DMS153 treated with DMSO at 0.1 percent for 48 hours (cell line): ENCODE measurements at regions not wholly inside any gene's neighbourhood (a gene's known extent, or its start where the extent isn't known, plus 50 kb on each side); places are given as distances from the start of the nearest gene placed in this dataset.
"Not testable (repeated sequence)": the region's sequence is repeated elsewhere in the genome, so short reads cannot be mapped to it uniquely, and the experiment has no call there.

Experiments used
- DNase-seq: peaks from one replicate; lab custom pipeline; 2025; ENCODE audit not compliant: unreplicated experiment; lab: John Stamatoyannopoulos, UW

GRCh38 chr11:29629286-29629685 is 387.5 kb downstream of the KCNA4 start:
- no peak for DNase-seq

GRCh38 chr11:29628609-29629008 is 388.2 kb downstream of the KCNA4 start:
- no peak for DNase-seq

- no peak for DNase-seq
Measured at GRCh38 chr11:29627541-29627940, 389.3 kb downstream of the KCNA4 start.

- no peak for DNase-seq
Measured at GRCh38 chr11:29623144-29623722, 393.6 kb downstream of the KCNA4 start.

- DNase-seq = no peak
Measured at GRCh38 chr11:29616611-29617010, 400.2 kb downstream of the KCNA4 start.

GRCh38 chr11:29612423-29612822 is 404.4 kb downstream of the KCNA4 start:
- no peak for DNase-seq

- DNase-seq = no peak
Measured at GRCh38 chr11:29606330-29607031, 410.3 kb downstream of the KCNA4 start.

GRCh38 chr11:29600151-29600575 is 416.7 kb downstream of the KCNA4 start:
- not testable (repeated sequence) for DNase-seq

- DNase-seq = no peak
Measured at GRCh38 chr11:29584342-29584741, 432.5 kb downstream of the KCNA4 start.

GRCh38 chr11:29578806-29579205 is 438.0 kb downstream of the KCNA4 start:
- DNase-seq = no peak

GRCh38 chr11:29564486-29564885 is 452.3 kb downstream of the KCNA4 start:
- DNase-seq = no peak

- no peak for DNase-seq
Measured at GRCh38 chr11:29562183-29562582, 454.6 kb downstream of the KCNA4 start.

GRCh38 chr11:29553990-29554389 is 462.8 kb downstream of the KCNA4 start:
- DNase-seq = no peak

GRCh38 chr11:29538339-29539036 is 478.3 kb downstream of the KCNA4 start:
- DNase-seq = no peak

- no peak for DNase-seq
Measured at GRCh38 chr11:29534836-29535235, 482.0 kb downstream of the KCNA4 start.

GRCh38 chr11:29530961-29531360 is 485.9 kb downstream of the KCNA4 start:
- DNase-seq = no peak

- no peak for DNase-seq
Measured at GRCh38 chr11:29527391-29527936, 489.4 kb downstream of the KCNA4 start.

- no peak for DNase-seq
Measured at GRCh38 chr11:29518389-29519174, 498.2 kb downstream of the KCNA4 start.

GRCh38 chr11:29511394-29511793 is 505.4 kb downstream of the KCNA4 start:
- no peak for DNase-seq

- no peak for DNase-seq
Measured at GRCh38 chr11:29507376-29507775, 509.5 kb downstream of the KCNA4 start.

GRCh38 chr11:29495676-29496075 is 521.2 kb downstream of the KCNA4 start:
- DNase-seq = no peak
